HL-60 (cell line): ENCODE measurements at regions not wholly inside any gene's neighbourhood (a gene's known extent, or its start where the extent isn't known, plus 50 kb on each side); places are given as distances from the start of the nearest gene placed in this dataset.

Experiments
- SPI1 ChIP-seq: IDR thresholded peaks from 2 replicates; pipeline ENCODE4 v1.6.1; 2012; ENCODE audit warnings: low read depth, mild to moderate bottlenecking, borderline replicate concordance
- TF ChIP-seq, protein P1 (sequence below): IDR thresholded peaks from one replicate; pipeline ENCODE4 v1.5.1; 2011; ENCODE audit warnings: low read length, control low read depth, inconsistent platforms; ENCODE audit not compliant: insufficient read depth
- TF ChIP-seq, protein P2 (sequence below): IDR thresholded peaks from 2 replicates; pipeline ENCODE4 v1.6.1; 2012; ENCODE audit warnings: low read depth; ENCODE audit not compliant: insufficient replicate concordance

- no peak for TF ChIP-seq SPI1
- TF ChIP-seq, protein P1, sequence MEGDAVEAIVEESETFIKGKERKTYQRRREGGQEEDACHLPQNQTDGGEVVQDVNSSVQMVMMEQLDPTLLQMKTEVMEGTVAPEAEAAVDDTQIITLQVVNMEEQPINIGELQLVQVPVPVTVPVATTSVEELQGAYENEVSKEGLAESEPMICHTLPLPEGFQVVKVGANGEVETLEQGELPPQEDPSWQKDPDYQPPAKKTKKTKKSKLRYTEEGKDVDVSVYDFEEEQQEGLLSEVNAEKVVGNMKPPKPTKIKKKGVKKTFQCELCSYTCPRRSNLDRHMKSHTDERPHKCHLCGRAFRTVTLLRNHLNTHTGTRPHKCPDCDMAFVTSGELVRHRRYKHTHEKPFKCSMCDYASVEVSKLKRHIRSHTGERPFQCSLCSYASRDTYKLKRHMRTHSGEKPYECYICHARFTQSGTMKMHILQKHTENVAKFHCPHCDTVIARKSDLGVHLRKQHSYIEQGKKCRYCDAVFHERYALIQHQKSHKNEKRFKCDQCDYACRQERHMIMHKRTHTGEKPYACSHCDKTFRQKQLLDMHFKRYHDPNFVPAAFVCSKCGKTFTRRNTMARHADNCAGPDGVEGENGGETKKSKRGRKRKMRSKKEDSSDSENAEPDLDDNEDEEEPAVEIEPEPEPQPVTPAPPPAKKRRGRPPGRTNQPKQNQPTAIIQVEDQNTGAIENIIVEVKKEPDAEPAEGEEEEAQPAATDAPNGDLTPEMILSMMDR, result no peak
- TF ChIP-seq, protein P2, sequence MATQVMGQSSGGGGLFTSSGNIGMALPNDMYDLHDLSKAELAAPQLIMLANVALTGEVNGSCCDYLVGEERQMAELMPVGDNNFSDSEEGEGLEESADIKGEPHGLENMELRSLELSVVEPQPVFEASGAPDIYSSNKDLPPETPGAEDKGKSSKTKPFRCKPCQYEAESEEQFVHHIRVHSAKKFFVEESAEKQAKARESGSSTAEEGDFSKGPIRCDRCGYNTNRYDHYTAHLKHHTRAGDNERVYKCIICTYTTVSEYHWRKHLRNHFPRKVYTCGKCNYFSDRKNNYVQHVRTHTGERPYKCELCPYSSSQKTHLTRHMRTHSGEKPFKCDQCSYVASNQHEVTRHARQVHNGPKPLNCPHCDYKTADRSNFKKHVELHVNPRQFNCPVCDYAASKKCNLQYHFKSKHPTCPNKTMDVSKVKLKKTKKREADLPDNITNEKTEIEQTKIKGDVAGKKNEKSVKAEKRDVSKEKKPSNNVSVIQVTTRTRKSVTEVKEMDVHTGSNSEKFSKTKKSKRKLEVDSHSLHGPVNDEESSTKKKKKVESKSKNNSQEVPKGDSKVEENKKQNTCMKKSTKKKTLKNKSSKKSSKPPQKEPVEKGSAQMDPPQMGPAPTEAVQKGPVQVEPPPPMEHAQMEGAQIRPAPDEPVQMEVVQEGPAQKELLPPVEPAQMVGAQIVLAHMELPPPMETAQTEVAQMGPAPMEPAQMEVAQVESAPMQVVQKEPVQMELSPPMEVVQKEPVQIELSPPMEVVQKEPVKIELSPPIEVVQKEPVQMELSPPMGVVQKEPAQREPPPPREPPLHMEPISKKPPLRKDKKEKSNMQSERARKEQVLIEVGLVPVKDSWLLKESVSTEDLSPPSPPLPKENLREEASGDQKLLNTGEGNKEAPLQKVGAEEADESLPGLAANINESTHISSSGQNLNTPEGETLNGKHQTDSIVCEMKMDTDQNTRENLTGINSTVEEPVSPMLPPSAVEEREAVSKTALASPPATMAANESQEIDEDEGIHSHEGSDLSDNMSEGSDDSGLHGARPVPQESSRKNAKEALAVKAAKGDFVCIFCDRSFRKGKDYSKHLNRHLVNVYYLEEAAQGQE, result no peak
These were observed 303.1 kb upstream of the CDYL start for GRCh38 chr6:4472969-4473642.
